SK-N-SH treated with all-trans-retinoic acid at 6 μM for 48 hours (cell line): ENCODE measurements at regions not wholly inside any gene's neighbourhood (a gene's known extent, or its start where the extent isn't known, plus 50 kb on each side); places are given as distances from the start of the nearest gene placed in this dataset.

Source experiments
- ARNTL ChIP-seq: fragments of 450-650 bp; formaldehyde crosslinking; IDR thresholded peaks from 2 replicates; pipeline ENCODE4 v1.5.0; 2020; ENCODE audit warnings: low read depth, mild to moderate bottlenecking, moderate library complexity, borderline replicate concordance
- CSDC2 ChIP-seq: fragments of 250-450 bp; sonication (Bioruptor Pico); IDR thresholded peaks from 2 replicates; pipeline ENCODE4 v1.5.0; 2020; ENCODE audit warnings: mild to moderate bottlenecking, moderate library complexity
- ESRRG ChIP-seq: fragments of 250-450 bp; sonication (Bioruptor Pico); IDR thresholded peaks from 2 replicates; pipeline ENCODE4 v1.6.1; 2021; ENCODE audit warnings: mild to moderate bottlenecking
- GLIS3 ChIP-seq: fragments of 250-450 bp; sonication (Bioruptor Pico); IDR thresholded peaks from 2 replicates; pipeline ENCODE4 v1.5.0; 2020; ENCODE audit warnings: mild to moderate bottlenecking, moderate library complexity
- ISL1 ChIP-seq: fragments of 250-450 bp; sonication (Bioruptor Pico); IDR thresholded peaks from 2 replicates; pipeline ENCODE4 v2.1.2; 2022; ENCODE audit warnings: mild to moderate bottlenecking, moderate library complexity
- OSR1 ChIP-seq: fragments of 250-450 bp; sonication (Bioruptor Pico); IDR thresholded peaks from 2 replicates; pipeline ENCODE4 v1.8.0; 2022; ENCODE audit warnings: moderate library complexity, mild to moderate bottlenecking, inconsistent platforms
- PATZ1 ChIP-seq: fragments of 250-450 bp; sonication (Bioruptor Pico); IDR thresholded peaks from 2 replicates; pipeline ENCODE4 v1.8.0; 2020; ENCODE audit warnings: mild to moderate bottlenecking, moderate library complexity, borderline replicate concordance
- PPARA ChIP-seq: fragments of 250-450 bp; sonication (Bioruptor Pico); IDR thresholded peaks from 2 replicates; pipeline ENCODE4 v1.5.0; 2020; ENCODE audit warnings: mild to moderate bottlenecking, borderline replicate concordance
- RARB ChIP-seq: fragments of 250-450 bp; sonication (Bioruptor Pico); IDR thresholded peaks from 2 replicates; pipeline ENCODE4 v1.8.0; 2021; ENCODE audit warnings: mild to moderate bottlenecking, moderate library complexity
- SNAI2 ChIP-seq: fragments of 250-450 bp; sonication (Bioruptor Pico); IDR thresholded peaks from 2 replicates; pipeline ENCODE4 v1.5.0; 2020; ENCODE audit warnings: mild to moderate bottlenecking, moderate library complexity
- TSHZ2 ChIP-seq: fragments of 250-450 bp; sonication (Bioruptor Pico); IDR thresholded peaks from 2 replicates; pipeline ENCODE4 v1.5.0; 2020; ENCODE audit warnings: mild to moderate bottlenecking, moderate library complexity
- ZFP30 ChIP-seq: fragments of 450-650 bp; formaldehyde crosslinking; IDR thresholded peaks from 2 replicates; pipeline ENCODE4 v1.5.0; 2022; ENCODE audit warnings: mild to moderate bottlenecking, moderate library complexity
- ZNF565 ChIP-seq: fragments of 450-650 bp; formaldehyde crosslinking; conservative IDR thresholded peaks from 2 replicates; pipeline ENCODE4 v1.5.0; 2020; ENCODE audit warnings: low read depth, mild to moderate bottlenecking, moderate library complexity
- ZNF70 ChIP-seq: fragments of 450-650 bp; formaldehyde crosslinking; IDR thresholded peaks from 2 replicates; pipeline ENCODE4 v1.5.0; 2020; ENCODE audit warnings: mild to moderate bottlenecking, moderate library complexity

- no peak for TF ChIP-seq OSR1 (CRISPR knock-in tag)
- TF ChIP-seq RARB (CRISPR knock-in tag), result no peak
- TF ChIP-seq ZNF70 (CRISPR knock-in tag), result no peak
- TF ChIP-seq PATZ1 (CRISPR knock-in tag), result no peak
- no peak for TF ChIP-seq PPARA (CRISPR knock-in tag)
- TF ChIP-seq CSDC2 (CRISPR knock-in tag), result no peak
- no peak for TF ChIP-seq SNAI2 (CRISPR knock-in tag)
- TF ChIP-seq ESRRG (CRISPR knock-in tag), result no peak
- TF ChIP-seq ZFP30, result no peak
- no peak for TF ChIP-seq TSHZ2 (CRISPR knock-in tag)
- TF ChIP-seq ISL1, result no peak
- no peak for TF ChIP-seq GLIS3 (CRISPR knock-in tag)
- TF ChIP-seq ZNF565 (CRISPR knock-in tag), result no peak
- no peak for TF ChIP-seq ARNTL (CRISPR knock-in tag)
Observed at GRCh38 chr13:105737688-105738087, 797.8 kb downstream of the EFNB2 start.
